Middle frontal gyrus (tissue), 1 donor: ENCODE measurements at regions not wholly inside any gene's neighbourhood (a gene's known extent, or its start where the extent isn't known, plus 50 kb on each side); places are given as distances from the start of the nearest gene placed in this dataset.
A peak's percentile ranks its signal among the peaks of the same experiment; 100 is the strongest.

ENCODE experiments used
- DNase-seq: peaks from one replicate; pipeline ENCODE4 v3.0.0-alpha.2; 2015; ENCODE audit warnings: low spot score; ENCODE audit errors: extremely low spot score

- DNase-seq = no peak
Observed at GRCh38 chrX:9312922-9313867, 151.7 kb upstream of the TBL1X start.

GRCh38 chrX:9315086-9315485, 149.8 kb upstream of the TBL1X start:
- no peak for DNase-seq

- no peak for DNase-seq
Observed at GRCh38 chrX:9316096-9316495, 148.8 kb upstream of the TBL1X start.

- DNase-seq = no peak
Observed at GRCh38 chrX:9317176-9317575, 147.7 kb upstream of the TBL1X start.

- DNase-seq = no peak
Observed at GRCh38 chrX:9318213-9318612, 146.6 kb upstream of the TBL1X start.

DNA sequence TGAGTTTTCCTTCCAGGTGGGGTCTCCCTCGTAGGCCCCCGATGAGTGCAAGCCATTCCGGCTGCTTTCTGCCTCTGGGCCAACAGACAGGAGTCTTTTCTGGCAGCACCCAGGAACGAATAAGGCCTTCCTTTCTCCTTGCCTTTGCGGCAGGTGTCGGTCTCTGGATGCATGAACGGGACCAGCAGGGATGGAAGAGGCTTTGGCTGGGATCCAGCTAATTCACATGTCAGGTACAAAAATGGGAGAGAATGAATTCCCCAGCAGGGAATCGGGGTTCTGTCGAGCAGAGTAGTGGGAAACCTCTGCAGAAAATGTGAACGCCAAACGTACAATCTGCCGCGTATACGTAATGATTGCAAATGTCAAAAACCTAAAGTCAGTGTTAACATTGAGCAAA, 146.1 kb upstream of the TBL1X start:
- no peak for DNase-seq

- DNase-seq = no peak
Observed at GRCh38 chrX:9320940-9321339, 143.9 kb upstream of the TBL1X start.

- DNase-seq = no peak
Observed at GRCh38 chrX:9324676-9325075, 140.2 kb upstream of the TBL1X start.

DNA sequence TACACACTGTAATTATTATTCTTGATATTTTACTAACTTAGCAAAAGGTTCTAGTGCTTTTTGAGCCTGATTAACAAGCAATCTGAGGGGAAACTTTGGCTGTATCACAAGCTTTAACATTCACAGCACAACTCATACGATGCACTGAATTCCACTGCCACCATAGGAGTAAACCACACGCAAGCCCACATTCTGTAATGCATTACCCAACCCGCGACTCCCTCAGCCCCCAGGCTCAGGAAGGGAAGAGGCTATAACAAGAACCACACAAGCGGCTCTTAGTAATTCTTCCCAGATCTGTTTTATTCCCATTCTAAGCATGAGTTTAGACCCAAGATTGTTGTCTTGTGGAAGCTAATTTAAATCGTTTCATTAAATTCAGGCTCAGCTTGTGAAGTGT, 138.5 kb upstream of the TBL1X start:
- DNase-seq = no peak

DNA sequence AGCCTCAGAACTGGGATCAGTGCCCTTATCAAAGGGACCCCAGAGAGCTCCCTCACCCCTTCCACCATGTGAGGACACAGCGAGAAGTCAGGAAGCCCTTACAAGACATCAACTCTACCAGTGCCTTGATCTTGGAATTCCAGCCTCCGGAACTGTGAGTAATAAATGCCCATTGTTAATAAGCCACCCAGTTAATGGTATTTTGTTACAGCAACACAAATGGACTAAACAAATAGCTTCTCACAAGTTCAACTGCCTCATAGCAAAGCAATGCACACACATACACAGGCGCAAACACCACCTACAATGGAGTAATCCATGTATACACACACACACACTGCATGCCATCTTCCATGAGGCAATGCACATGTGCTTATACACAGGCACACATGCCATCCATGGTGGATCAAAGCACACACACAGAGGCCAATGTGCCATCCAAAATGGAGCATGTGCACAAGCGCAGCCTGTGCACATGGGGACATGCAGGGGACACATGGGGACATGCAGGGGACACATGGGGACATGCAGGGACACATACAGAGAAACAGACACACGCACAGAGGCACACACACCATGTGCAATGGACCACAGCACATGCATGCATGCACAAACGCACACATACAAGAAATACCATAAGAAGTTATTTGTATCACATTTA, 137.6 kb upstream of the TBL1X start:
- no peak for DNase-seq

DNA sequence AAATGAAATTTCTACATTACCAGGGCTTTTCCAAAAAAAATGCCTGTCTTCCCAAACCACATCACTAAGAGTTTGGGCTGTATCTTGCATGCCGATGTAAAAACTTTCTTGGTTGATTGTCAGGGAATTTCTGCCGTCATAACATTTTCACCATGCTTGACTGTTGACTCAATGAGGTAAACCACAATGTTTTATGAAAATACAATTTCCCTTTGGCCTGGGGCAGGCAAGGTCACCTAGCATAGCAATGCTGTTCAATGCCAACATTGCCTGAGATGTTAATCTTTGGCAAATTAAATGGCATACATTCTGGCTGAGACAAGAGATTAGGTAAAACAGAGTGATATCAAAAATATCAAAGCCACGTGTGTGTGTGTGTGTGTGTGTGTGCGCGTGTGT, 137.1 kb upstream of the TBL1X start:
- DNase-seq = no peak

- no peak for DNase-seq
Observed at GRCh38 chrX:9329056-9329455, 135.8 kb upstream of the TBL1X start.

- no peak for DNase-seq
Observed at GRCh38 chrX:9330249-9330982, 134.4 kb upstream of the TBL1X start.

GRCh38 chrX:9333873-9334560, 130.8 kb upstream of the TBL1X start:
- DNase-seq = no peak

- no peak for DNase-seq
Observed at GRCh38 chrX:9335251-9335650, 129.6 kb upstream of the TBL1X start.

GRCh38 chrX:9336456-9336855, 128.4 kb upstream of the TBL1X start:
- no peak for DNase-seq

- peak; percentile 6 for DNase-seq
Observed at GRCh38 chrX:9337046-9337445, 127.8 kb upstream of the TBL1X start.

DNA sequence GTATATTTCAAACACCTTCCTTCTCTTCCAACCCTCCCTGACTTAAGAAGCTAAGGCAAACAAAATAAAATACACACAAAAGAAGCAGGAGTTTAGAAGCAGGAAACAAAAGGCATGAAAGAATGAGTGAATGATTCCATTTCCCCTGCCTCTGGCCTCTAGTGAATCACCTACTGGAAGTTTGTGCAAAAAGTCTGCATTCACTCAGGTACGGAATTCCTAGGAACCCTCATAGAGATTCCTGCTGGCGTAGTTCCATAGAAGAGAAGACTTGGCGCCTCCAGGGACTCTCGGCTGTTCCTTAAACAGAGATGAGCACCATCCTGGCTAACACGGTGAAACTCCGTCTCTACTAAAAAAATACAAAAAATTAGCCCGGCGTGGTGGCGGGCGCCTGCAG, 125.9 kb upstream of the TBL1X start:
- DNase-seq = no peak

GRCh38 chrX:9339603-9340491, 125.0 kb upstream of the TBL1X start:
- DNase-seq = no peak

- no peak for DNase-seq
Observed at GRCh38 chrX:9340598-9341290, 124.1 kb upstream of the TBL1X start.
